Femur (tissue), 1 donor: ENCODE measurements at regions not wholly inside any gene's neighbourhood (a gene's known extent, or its start where the extent isn't known, plus 50 kb on each side); places are given as distances from the start of the nearest gene placed in this dataset.
"Not testable (repeated sequence)": the region's sequence is repeated elsewhere in the genome, so short reads cannot be mapped to it uniquely, and the experiment has no call there.

Experiments
- DNase-seq: peaks from one replicate; pipeline ENCODE4 v3.0.0-alpha.2; 2017

DNA sequence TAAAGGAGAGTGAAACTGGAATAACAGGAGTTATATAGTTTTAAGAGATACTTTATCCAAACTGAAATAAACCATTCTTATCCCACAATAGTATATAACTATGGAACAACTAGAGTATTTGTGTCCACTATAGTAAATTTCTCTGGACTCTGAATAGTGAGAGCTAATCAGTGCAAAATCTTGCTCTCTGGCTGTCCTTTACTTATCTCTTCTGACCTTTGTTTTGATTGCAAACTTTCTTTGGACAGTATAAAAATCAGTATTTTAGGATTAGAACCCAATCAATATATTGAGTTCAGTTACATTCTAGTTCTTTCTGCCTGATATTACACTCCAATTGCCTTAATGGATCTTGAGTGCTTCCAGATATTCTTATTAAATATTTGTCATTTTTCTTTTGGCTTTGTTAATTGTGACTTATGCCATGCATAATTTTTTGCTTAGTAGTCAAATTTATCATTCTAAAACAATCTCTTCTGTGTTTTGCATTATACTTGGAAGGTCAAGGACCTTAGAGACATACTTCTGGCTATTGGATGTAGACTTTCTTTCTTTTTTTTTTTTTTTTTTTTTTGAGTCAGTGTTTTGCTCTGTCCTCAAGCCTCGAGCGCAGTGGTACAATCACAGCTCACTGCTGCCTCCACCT lies 89.9 kb upstream of the AMN1 start:
- DNase-seq: no peak

DNA sequence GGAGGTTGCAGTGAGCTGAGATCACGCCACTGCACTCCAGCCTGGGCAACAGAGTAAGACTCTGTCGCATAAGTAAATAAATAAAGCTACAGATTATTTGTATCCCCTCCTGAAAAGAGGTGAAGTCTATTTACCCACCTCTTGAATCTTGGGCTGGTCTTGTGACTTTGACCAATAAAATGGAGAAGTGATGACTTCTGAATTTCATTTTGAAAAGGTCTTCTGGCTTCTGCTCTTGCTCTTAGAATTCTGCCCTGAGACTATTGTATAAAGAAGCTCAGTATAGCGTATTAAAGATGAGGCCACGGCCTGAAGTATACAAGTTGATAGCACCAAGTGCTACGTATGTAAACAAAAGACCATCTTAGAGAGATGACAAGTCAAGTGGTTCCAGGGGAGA lies 88.3 kb upstream of the AMN1 start:
- no peak for DNase-seq

DNA sequence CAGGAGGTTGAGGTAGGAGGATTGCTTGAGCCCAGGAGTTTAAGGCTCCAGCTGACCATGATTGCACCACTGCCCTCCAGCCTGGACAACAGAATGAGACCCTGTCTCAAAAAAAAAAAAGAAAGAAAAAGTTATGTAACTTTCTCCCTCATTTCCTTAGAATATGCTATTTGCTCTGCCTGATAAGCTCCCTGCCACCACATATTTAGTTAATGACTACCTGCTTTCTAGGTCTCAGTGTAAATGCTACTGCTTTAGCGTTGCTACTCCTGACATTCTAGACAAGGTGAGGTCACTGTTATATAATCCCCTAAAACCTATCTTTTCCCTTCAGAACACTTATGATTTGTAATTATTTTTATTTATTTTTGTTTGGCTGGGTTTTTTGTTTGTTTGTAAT lies 86.3 kb upstream of the AMN1 start:
- no peak for DNase-seq

DNA sequence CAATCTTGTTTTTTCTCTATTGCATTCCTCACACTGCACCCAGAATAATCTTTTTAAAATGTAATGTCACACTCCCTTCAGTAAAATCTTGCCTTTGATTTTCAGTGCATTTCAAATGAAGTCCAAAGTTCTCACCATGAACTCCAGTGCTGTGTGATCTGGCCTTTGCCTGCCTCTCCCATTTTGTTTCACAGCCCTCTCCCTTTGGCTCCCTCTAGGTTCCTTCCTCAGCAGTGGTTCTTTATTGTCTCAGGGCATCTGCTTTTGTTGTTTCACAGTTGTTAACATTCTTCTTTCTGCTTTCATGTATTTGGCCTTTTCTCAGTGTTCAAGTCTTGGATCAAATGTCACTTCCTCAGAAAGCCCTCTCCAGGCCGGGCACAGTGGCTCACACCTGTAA lies 84.5 kb upstream of the AMN1 start:
- DNase-seq: no peak

DNA sequence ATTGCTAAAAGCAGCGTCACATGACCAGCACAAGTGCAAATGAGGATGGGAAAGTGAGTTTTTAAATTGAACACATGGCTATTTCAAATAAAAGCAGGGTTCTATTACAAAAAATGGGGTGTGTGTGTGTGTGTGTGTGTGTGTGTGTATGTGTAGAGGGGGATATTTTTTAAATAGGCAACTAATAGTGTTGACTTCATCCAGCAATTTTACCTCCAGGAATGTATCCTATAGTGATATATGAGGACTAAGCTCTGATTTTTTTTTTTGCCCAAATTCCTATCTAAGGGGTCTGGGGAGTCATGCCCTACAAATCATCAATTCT lies 78.9 kb upstream of the AMN1 start:
- DNase-seq: no peak

DNA sequence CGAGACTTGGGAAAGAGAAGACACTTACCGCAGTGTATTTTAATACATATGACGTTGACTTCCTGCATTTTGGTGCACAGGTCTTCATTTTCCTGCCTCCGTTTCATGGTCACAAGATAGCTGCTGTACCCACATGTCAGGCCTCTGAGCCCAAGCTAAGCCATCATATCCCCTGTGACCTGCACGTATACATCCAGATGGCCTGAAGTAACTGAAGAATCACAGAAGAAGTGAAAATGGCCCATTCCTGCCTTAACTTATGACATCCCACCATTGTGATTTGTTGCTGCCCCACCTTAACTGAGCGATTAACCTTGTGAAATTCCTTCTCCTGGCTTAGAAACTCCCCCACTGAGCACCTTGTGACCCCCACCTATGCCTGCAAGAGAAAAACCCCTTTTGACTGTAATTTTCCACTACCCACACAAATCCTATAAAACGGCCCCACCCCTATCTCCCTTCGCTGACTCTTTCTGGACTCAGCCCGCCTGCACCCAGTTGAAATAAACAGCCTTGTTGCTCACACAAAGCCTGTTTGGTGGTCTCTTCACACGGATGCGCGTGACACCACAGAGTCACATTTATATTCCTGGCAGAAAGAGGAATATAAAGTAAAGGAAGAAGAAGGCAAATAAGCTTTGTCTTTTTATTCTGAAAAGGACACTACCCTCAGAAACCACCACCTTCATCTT lies 78.4 kb upstream of the AMN1 start:
- DNase-seq: not testable (repeated sequence)

DNA sequence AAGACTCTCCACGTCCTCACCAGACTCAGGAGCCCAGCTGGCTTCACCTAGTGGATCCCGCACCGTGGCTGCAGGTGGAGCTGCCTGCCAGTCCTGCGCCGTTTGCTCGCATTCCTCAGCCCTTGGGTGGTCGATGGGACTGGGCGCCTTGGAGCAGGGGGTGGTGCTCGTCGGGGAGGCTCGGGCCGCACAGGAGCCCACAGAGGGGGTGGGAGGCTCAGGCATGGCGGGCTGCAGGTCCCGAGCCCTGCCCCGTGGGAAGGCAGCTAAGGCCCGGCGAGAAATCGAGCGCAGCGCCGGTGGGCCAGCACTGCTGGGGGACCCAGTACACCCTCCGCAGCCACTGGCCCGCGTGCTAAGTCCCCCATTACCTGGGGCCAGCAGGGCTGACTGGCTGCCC lies 76.9 kb upstream of the AMN1 start:
- DNase-seq: not testable (repeated sequence)

DNA sequence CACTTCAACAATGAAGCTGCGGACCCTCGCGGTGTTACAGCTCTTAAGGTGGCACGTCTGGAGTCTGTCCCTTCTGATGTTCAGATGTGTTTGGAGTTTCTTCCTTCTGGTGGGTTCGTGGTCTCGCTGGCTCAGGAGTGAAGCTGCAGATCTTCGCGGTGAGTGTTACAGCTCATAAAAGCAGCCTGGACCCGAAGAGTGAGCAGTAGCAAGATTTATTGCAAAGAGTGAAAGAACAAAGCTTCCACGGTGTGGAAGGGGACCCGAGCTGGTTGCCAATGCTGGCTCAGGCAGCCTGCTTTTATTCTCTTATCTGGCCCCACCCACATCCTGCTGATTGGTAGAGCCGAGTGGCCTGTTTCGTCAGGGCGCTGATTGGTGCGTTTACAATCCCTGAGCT lies 75.9 kb upstream of the AMN1 start:
- not testable (repeated sequence) for DNase-seq

DNA sequence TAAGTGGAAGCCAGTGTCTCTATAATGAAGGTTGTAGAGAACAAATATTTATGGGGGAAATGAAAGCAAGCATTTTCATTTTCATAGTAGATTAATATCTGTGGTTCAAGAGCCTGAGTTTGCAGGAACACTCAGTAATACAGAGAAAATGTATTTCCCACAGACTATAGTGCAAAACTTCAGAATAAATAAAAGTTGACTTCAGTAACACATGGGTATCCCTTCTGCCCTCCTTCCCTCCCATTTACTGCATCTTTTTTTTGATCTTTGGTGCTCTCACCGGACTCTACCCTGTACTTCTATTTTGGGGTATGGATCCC lies 75.3 kb upstream of the AMN1 start:
- DNase-seq: no peak

DNA sequence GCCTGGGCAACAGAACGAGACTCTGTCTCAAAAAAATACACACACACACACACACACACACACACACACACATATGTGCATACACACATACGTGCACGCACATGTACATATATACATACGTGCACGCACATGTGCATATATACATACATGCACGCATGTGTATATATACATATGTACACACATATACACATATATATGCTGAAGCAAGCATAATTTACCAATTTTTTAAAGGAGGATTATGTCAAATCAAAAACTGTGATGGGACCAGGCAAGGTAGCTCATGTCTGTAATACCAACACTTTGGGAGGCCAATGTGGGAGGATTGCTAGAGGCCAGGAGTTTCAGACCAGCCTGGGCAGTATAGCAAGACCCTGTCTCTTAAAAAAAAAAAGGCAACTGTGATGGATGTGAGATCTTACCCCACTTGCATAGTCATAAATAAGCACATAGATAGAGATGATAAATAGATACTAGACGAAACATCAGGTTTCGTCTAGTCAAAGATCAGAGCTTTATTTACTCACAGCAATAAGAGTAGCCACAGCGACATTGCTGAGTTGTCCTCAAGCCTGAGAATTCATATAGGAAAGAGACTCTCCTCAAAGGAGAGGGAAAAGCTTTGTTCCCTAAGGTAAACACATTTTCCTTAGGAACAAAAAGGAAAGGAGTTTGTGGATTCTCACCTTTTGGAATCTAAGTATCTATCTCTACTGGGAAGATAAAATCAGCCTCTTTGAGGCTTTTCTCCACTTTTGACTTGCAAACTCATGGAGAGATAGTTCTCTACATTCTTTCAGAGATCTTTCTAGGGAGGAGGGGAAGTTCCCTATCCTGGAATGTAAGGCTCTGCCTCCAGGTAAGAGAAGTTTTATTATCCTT lies 74.7 kb upstream of the AMN1 start:
- no peak for DNase-seq

DNA sequence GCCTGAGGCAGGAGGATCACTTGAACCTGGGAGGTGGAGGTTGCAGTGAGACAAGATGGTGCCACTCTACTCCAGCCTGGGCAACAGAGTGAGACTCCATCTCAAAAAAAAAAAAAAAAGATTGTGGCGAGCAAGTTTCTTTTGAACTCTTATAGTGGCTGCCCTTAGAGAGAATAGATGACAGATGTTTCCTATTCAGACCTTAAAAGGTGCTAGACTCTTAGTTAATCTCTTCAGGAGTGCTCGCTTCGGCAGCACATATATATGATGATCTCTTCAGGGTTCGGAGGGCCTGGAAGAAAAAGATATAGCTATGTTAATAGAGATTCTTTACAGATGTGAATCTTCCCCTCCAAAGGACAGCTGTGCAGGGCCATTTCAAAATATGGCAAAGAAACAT lies 73.1 kb upstream of the AMN1 start:
- DNase-seq: no peak

DNA sequence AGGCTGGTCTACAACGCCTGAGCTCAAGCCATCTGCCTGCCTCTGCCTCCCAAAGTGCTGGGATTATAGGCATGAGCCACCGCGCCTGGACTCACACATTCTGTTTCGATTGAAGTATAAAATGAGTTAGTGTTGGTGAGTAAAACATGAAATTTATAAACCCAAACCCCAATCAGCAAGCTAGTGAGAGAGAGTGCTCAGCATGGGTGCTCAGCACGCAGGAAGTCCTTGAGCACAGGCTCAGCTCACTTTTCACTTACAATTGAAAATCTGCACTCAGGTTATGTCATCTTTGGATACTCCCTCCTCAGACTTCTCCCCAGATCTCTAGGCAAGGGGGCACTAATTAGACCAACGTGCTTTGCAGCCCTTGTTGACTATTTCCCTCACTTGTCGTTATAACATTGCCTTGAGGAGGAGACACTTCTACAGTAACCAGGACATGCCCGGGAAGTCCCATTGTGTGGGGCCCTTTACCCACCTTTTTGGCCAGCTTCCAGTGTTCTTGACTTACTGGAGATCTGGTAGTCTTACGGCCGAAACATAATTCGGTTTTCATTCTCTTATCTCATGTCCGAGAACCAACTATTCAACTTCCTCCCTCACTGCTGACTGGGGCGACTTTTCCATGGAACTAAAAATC lies 68.5 kb upstream of the AMN1 start:
- no peak for DNase-seq

DNA sequence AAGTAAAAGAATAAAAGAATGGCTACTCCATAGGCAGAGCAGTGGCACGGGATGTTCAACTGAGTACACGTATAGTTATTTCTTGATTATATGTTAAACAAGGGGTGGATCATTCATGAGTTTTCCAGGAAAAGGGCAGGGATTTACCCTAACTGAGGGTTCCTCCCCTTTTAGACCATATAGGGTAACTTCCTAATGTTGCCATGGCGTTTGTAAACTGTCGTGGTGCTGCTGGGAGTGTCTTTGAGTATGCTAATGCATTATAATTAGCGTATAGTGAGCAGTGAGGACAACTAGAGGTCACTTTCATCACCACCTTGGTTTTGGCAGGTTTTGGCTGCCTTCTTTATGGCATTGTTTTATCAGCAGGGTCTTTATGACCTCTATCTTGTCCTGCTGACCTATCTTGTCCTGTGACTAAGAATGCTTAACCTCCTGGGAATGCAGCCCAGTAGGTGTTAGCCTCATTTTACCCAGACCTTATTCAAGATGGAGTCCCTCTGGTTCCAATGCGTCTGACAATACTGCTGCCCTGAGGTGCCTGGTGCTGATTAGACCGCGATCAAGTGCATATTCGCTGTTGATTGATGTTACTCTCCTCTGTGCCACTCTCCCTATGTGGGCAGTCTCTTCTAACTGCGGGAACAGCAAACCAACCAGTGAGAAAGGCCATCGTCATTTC lies 67.6 kb upstream of the AMN1 start:
- DNase-seq: no peak

DNA sequence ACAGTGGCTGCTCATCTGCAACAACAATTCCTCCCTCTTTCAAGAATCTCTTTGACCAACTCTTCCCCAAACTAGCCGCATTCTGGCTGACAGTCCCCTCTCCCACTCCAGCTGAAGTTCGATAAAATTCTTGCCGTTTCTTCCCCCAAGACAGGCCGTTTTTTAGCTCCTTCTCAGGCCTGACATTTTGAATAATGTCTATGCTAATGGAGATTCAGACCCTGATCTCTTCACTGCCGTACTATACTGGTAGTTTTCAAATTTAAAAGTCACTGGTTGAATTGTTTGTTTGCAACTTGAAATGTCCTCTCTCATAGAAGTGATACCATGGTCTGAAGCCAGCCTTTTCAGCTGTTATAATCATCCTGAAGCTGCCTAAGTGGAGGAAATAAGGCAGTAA lies 65.9 kb upstream of the AMN1 start:
- DNase-seq: no peak

DNA sequence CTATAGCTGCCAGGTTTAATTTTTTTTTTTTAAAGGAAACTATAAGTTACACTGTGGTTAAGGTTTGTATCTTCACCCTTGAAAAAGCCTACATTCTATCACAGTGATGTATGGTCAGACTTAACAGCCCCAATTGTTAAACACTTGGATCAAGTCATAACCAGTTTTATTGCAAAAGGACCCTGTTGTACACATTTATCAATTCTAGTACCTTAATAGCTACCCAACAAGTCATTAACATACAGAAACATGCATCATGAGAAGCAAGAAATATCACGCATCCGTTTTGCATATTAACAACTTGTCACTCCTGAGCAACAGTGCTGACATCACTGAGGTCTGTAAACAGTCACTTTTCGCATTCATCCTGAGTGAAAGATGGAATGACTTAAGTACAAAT lies 62.4 kb upstream of the AMN1 start:
- not testable (repeated sequence) for DNase-seq

DNA sequence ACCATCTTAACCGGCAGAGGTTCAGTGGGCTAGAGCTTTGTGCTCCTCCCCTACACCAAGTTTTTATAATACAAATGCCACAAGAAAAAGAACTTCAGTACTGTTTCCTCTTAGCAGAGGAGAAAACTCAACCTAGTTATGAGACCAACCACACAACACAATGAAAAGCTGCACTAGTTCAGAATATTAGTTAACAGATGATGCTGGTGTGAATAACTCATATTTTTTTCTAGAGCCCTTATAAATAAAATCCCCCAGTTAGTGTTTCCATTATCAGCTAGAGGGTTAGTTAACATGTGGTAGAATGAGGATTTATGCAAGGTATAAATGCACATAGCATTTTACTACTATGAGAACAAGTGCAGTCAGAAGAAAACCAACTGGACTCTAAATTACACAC lies 61.9 kb upstream of the AMN1 start:
- DNase-seq: no peak

DNA sequence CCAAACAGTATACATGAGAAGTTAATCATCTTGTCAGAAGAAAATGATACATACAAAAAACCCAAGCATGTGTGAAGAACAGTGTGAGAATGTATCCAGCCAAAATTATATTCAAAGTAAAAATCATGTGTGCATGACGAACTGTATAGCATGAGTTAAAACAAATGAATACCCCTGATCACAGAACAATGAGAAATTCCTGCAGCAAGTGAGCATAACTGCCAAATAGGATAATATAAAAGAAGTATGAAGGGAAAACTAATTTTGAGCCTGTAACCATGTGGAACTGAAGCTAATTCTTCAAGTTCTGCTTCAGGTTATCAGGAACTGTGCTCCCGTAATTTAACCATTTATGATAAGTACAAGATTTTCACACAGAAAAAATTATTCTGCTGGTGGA lies 56.5 kb upstream of the AMN1 start:
- DNase-seq: no peak

DNA sequence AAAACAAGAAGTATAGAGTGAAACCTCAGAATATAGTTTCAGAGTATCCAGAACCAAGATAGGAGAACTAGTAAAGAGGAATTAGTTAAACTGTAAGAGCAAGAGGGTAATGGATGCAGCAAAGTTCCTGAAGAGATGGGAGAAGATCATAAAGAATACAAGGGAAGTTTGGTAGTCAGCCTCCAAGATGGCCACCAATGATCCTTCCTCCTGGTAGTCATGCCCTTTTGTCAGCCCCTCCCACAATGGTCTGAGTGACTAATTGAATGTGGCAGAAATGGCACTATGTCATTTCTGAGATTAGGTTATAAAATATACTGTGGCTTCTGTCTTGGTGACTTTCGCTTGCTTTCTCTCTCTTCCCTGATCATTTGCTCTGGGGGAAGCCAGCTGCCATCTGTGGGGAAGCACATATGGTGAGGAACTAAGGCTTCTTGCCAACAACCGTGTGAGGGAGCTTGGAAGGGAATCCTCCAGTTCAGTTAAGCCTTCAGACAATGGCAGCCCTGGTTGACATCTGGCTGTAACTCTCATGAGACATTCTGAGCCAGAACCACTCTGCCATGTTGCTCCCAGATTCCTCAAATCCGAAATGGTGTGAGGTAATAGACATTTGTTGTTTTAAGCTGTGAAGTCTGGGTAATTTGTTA lies 55.3 kb upstream of the AMN1 start:
- no peak for DNase-seq

DNA sequence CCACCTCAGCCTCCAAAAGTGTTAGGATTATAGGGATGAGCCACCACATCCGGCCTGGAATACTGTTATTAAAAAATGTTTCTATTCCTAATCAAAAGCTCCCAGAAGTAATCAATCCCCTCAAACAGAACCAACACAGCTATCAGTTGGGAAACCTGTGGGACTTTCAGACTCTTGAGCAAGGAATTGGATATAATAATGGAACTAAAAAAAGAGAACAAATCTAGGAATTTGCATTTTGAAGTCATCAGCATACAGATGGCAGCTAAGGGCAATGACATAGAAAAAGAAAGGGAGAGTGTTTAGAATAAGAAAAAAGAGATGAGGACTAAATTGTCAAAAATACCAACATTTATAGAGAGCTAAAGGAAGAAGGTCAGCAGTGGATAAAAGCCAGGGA lies 54.7 kb upstream of the AMN1 start:
- no peak for DNase-seq

DNA sequence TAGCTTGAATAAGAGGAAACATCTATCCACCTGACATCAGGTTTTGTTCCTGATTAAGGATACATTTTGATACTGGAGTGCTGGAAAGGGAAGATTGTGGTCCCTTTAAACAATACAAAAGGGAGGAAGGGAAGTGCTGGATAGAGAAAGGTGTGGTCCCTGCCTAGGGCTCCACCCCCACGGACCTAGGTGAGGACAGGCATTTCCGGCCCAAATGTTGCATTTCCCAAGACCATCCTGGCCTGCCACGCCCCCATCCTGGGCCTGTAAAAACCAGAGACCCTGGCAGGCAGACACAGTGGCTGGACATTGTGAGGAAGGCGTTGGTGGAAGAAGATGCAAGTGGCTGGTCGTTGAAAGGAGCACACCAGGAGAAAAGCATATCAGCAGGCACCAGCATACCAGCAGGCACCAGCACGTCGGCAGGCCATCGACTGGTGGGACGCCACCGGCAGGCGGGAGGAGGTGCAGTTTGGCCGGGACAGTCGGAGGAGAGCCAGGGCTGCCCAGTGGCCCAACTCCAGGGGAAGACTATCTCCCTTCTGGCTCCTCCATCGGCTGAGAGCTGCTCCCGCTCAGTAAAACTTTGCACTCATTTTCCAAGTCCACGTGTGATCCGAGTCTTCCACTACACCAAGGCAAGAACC lies 53.2 kb upstream of the AMN1 start:
- no peak for DNase-seq

DNA sequence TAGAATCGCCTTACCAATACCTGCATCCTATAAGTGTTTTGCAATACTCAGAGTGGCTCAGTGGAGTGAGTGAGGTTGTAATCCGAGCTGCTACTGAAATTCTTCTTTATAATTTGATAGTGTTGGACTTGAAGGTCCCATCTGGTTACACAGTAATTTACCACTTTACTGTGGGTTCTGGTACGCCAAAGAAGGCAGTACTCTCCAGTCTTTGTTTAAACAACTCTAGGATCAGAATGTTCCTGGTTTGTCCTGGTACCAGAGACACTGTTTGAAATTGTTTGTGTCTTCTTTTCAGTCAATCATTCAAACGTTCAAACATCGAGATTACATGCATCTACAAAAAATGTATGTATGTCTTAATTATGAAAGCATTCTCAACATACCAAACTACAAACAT lies 51.3 kb upstream of the AMN1 start:
- DNase-seq: no peak

DNA sequence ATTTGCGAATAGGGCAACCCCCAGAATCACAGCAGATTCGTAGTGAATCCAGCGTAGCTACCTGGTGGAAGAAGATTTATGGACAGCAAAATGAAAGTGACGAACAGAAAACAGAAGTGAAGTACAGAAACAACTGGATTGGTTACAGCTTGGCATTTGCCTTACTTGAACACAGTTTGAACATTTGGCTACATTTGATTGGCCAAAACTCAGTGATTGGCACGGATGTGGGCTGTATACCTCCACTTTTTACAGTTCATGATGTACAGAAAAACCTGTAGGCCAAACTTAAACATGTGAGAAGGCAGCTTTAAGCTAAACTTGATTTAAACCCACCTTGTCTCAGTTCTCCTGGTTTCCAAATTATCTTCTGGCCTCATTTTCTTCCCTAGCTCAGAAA lies 49.9 kb upstream of the AMN1 start:
- no peak for DNase-seq
